ENCODE measurements at regions not wholly inside any gene's neighbourhood (a gene's known extent, or its start where the extent isn't known, plus 50 kb on each side); places are given as distances from the start of the nearest gene placed in this dataset.

DNA sequence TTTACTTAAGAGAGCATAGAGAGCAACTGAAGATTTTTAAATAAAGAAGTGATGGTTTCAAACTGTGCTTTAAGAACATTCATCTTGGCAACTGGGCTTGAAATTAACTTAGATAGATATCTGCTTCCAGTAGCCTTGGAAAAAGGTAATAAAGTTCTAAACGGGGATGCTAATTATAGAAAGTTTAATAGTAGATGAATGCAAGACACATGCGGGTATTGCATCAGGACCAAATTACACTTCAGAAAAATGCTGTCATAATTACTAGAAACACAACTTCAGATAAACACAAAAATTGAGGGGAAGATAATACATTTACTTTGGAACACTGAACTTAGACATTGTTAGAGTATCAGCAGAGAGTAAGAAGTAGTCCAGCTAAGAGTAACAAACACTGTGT is 227.7 kb upstream of the SNX2 start:
- no peak overlapping the region for H3K4me3 Mint-ChIP-seq (ENCODE audit: unreplicated experiment)
- no peak for DNase-seq (ENCODE audit: low spot score)
- TF ChIP-seq, protein P1, sequence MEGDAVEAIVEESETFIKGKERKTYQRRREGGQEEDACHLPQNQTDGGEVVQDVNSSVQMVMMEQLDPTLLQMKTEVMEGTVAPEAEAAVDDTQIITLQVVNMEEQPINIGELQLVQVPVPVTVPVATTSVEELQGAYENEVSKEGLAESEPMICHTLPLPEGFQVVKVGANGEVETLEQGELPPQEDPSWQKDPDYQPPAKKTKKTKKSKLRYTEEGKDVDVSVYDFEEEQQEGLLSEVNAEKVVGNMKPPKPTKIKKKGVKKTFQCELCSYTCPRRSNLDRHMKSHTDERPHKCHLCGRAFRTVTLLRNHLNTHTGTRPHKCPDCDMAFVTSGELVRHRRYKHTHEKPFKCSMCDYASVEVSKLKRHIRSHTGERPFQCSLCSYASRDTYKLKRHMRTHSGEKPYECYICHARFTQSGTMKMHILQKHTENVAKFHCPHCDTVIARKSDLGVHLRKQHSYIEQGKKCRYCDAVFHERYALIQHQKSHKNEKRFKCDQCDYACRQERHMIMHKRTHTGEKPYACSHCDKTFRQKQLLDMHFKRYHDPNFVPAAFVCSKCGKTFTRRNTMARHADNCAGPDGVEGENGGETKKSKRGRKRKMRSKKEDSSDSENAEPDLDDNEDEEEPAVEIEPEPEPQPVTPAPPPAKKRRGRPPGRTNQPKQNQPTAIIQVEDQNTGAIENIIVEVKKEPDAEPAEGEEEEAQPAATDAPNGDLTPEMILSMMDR (IDR thresholded peaks at IDR 0.05): no peak
- H3K27ac Mint-ChIP-seq (ENCODE audit: unreplicated experiment): no peak overlapping the region
- H3K36me3 Mint-ChIP-seq (ENCODE audit: low read depth): no peaks in the 10 kb centered on the region
- H3K27me3 Mint-ChIP-seq (ENCODE audit: low read depth): peaks cover 3% of the 10 kb centered on the region
- peaks cover 6% of the 10 kb centered on the region for H3K9me3 Mint-ChIP-seq (ENCODE audit: low read depth)
- H3K4me1 Mint-ChIP-seq (ENCODE audit: low read depth): no peaks in the 10 kb centered on the region

- H3K4me1 Mint-ChIP-seq (ENCODE audit: low read depth): no peaks in the 10 kb centered on the region
- TF ChIP-seq, protein P1 (IDR thresholded peaks at IDR 0.05): no peak
- H3K4me3 Mint-ChIP-seq (ENCODE audit: unreplicated experiment): no peak overlapping the region
- H3K36me3 Mint-ChIP-seq (ENCODE audit: low read depth): no peaks in the 10 kb centered on the region
- H3K27ac Mint-ChIP-seq (ENCODE audit: unreplicated experiment): no peak overlapping the region
- no peaks in the 10 kb centered on the region for H3K27me3 Mint-ChIP-seq (ENCODE audit: low read depth)
- peaks cover 6% of the 10 kb centered on the region for H3K9me3 Mint-ChIP-seq (ENCODE audit: low read depth)
- DNase-seq (ENCODE audit: low spot score): no peak
These were observed 227.2 kb upstream of the SNX2 start for GRCh38 chr5:122547669-122548068.

DNA sequence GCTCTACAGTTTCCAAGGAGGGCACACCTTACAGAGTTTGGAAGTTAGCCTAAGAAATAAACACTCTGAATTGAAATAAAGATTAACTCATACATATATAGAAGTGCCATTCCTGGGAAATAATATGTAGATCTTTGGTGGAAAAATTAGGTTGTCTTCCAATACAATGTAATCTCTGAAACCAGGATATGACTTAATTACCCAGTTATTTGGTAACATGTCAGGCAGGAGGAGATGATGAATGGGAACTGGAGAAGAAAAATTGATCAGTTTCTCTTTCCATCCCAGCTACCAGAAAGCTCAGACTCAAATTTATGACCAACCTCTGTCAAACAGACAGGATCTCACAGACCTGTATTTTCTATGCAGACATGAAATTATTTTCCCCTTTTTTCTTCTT is 215.2 kb upstream of the SNX2 start:
- DNase-seq (ENCODE audit: low spot score): no peak
- H3K36me3 Mint-ChIP-seq (ENCODE audit: low read depth): peaks cover 3% of the 10 kb centered on the region
- H3K4me1 Mint-ChIP-seq (ENCODE audit: low read depth): peaks cover 4% of the 10 kb centered on the region
- TF ChIP-seq, protein P1 (IDR thresholded peaks at IDR 0.05): no peak
- H3K27ac Mint-ChIP-seq (ENCODE audit: unreplicated experiment): no peak overlapping the region
- peaks cover 7% of the 10 kb centered on the region for H3K9me3 Mint-ChIP-seq (ENCODE audit: low read depth)
- no peaks in the 10 kb centered on the region for H3K27me3 Mint-ChIP-seq (ENCODE audit: low read depth)
- H3K4me3 Mint-ChIP-seq (ENCODE audit: unreplicated experiment): no peak overlapping the region

DNA sequence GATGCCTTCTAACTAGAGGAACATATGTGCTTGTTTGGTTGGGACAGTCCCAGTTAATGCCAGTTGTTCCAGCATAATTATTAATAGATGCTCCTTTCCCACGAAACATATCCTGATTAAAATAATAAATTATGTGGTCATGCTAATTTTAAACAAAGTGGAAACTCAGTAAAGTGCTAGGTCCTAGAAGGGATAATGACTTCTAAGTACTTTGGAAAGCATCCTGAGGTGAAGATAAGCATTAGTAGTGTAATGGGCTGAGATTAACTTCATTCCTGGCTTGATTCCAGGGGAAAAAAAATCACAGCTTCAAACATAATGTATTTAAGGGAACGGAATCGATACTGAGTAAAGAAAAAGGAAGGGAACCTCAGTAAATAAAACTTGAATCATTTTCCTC is 213.7 kb upstream of the SNX2 start:
- Mint-ChIP-seq H3K27ac (ENCODE audit: unreplicated experiment) (no peak overlapping the region), H3K9me3 (ENCODE audit: low read depth) (peaks cover 7% of the 10 kb centered on the region), H3K27me3 (ENCODE audit: low read depth) (no peaks in the 10 kb centered on the region), H3K36me3 (ENCODE audit: low read depth) (peaks cover 3% of the 10 kb centered on the region), H3K4me3 (ENCODE audit: unreplicated experiment) (no peak overlapping the region), H3K4me1 (ENCODE audit: low read depth) (peaks cover 14% of the 10 kb centered on the region)
- TF ChIP-seq, protein P1 (IDR thresholded peaks at IDR 0.05): no peak
- no peak for DNase-seq (ENCODE audit: low spot score)

GRCh38 chr5:122565331-122565730 is 209.5 kb upstream of the SNX2 start:
- Mint-ChIP-seq H3K36me3 (ENCODE audit: low read depth) (no peaks in the 10 kb centered on the region), H3K4me3 (ENCODE audit: unreplicated experiment) (no peak overlapping the region), H3K4me1 (ENCODE audit: low read depth) (peaks cover 14% of the 10 kb centered on the region), H3K9me3 (ENCODE audit: low read depth) (no peaks in the 10 kb centered on the region), H3K27ac (ENCODE audit: unreplicated experiment) (no peak overlapping the region), H3K27me3 (ENCODE audit: low read depth) (peaks cover 8% of the 10 kb centered on the region)
- DNase-seq (ENCODE audit: low spot score): no peak
- TF ChIP-seq, protein P1 (IDR thresholded peaks at IDR 0.05): no peak

All from chondrocyte (in vitro differentiated cells).